Panc1 (cell line): ENCODE measurements at regions not wholly inside any gene's neighbourhood (a gene's known extent, or its start where the extent isn't known, plus 50 kb on each side); places are given as distances from the start of the nearest gene placed in this dataset.

Source experiments
- ATAC-seq: fragments of 200-7000 bp; cut with Tn5 transposase; 2 replicates; pipeline ENCODE4 v1.9.1; 2020; ENCODE audit warnings: mild to moderate bottlenecking, moderate library complexity
- BruUV-seq: library from RNA; stranded (reverse); fragments of 400-500 nt; replicated peaks from 2 replicates; lab custom pipeline; 2021; lab: Mats Ljungman, UMichigan
- CTCF ChIA-PET: fragments of 300-600 bp; sonication (Branson Sonifier 250); formaldehyde crosslinking; loops from one replicate; lab custom pipeline; 2022; ENCODE audit warnings: antibody characterized with exemption; lab: Charles Lee
- POLR2A ChIA-PET: fragments of 300-600 bp; sonication (Branson Sonifier 250); formaldehyde crosslinking; loops from one replicate; lab custom pipeline; 2022; ENCODE audit warnings: antibody characterized with exemption; lab: Charles Lee
- DNase-seq: peaks from one replicate; pipeline ENCODE4 v3.0.0-alpha.2; 2010; ENCODE audit warnings: low read depth, low spot score
- H3K27ac ChIP-seq: 2 replicates; pipeline ENCODE4 v1.5.1; 2011; ENCODE audit warnings: mild to moderate bottlenecking, low read length, inconsistent platforms
- H3K27me3 ChIP-seq: fragments of 200-500 bp; sonication (Bioruptor generic); 2 replicates; pipeline ENCODE4 v1.6.0; 2014; ENCODE audit warnings: low read length, inconsistent platforms; ENCODE audit not compliant: control insufficient read depth, insufficient read depth
- H3K36me3 ChIP-seq: fragments of 200-500 bp; sonication (Bioruptor generic); 2 replicates; pipeline ENCODE4 v1.5.1; 2014; ENCODE audit warnings: inconsistent platforms, mild to moderate bottlenecking, low read length, moderate library complexity; ENCODE audit not compliant: control insufficient read depth, insufficient read depth
- H3K4me1 ChIP-seq: 2 replicates; pipeline ENCODE4 v1.5.1; 2011; ENCODE audit warnings: inconsistent platforms, mild to moderate bottlenecking, low read length, moderate library complexity; ENCODE audit not compliant: control insufficient read depth, insufficient read depth
- H3K4me3 ChIP-seq, 2 experiments: 2 replicates each; pipeline ENCODE4 v1.5.1; 2011 to 2012; ENCODE audit warnings: low read depth in 2 of 2, low read length in 2 of 2, mild to moderate bottlenecking in 2 of 2, inconsistent platforms in 1 of 2, moderate library complexity in 1 of 2
- H3K9me3 ChIP-seq: fragments of 200-500 bp; sonication (Bioruptor generic); 2 replicates; pipeline ENCODE4 v1.5.1; 2014; ENCODE audit warnings: low read depth, mild to moderate bottlenecking, inconsistent platforms, low read length, moderate library complexity; ENCODE audit not compliant: control insufficient read depth, insufficient read depth
- CTCF ChIP-seq: fragments of 450-650 bp; IDR thresholded peaks from 2 replicates; pipeline ENCODE4 v1.5.1; 2017; ENCODE audit warnings: mild to moderate bottlenecking
- POLR2AphosphoS5 ChIP-seq: IDR thresholded peaks from 2 replicates; pipeline ENCODE4 v1.6.1; 2012; ENCODE audit warnings: mild to moderate bottlenecking, low read depth, low read length, moderate library complexity
- REST ChIP-seq, 2 experiments: IDR thresholded peaks; 2 replicates each; pipeline ENCODE4 v1.6.1; 2011 to 2012; ENCODE audit warnings: low read depth in 2 of 2, control low read depth in 1 of 2, low read length in 1 of 2, mild to moderate bottlenecking in 1 of 2, moderate library complexity in 1 of 2; ENCODE audit not compliant: insufficient read depth in 1 of 2
- SIN3A ChIP-seq: IDR thresholded peaks from 2 replicates; pipeline ENCODE4 v1.6.1; 2012; ENCODE audit warnings: low read depth, mild to moderate bottlenecking, low read length, moderate library complexity, borderline replicate concordance; ENCODE audit not compliant: insufficient read depth
- TCF7L2 ChIP-seq: IDR thresholded peaks from 2 replicates; pipeline ENCODE4 v1.6.1; 2011; ENCODE audit warnings: mild to moderate bottlenecking, low read depth, low read length, inconsistent platforms
- in situ Hi-C: cut with HindIII; loops from 2 replicates; pipeline ENCODE4 v1.10.0; 2016; ENCODE audit warnings: low sequenced_read_pairs, low pct_unique_long_range_greater_than_20kb
- intact Hi-C: fragments of 100-400 bp; cut with micrococcal nuclease; formaldehyde crosslinking; loops from one replicate; pipeline ENCODE4 v1.10.0; 2022; ENCODE audit not compliant: unreplicated experiment

DNA sequence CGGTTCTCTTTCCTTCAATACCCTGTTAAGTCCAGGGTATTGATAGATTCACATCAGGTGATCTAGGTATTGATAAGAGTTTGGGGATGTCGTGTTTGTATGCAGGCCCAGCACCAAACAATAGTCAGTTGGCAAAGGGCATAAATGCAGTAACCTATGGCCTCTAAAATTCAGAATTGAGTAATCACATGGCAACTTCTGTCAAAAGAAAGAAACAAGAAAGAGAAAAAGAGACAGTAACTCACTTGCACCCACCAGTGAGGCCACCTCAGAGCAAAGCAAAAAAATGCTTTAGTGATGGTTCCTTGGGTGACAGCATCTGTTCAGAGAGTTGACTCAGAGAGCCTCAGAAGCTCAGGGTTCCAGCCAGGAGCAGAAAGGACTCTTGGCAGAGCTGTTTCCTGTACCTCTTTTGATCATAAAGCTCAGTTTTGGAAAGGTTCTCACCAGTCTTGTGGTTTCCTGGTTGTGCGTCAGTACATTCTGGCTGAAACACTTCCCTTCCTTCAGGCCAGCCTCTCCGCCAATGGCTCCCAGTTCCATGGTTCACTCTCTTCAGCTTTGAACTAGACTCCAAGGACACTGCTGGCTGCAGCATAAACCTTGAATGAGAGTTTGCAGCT is 70.1 kb upstream of the GORAB start:
- POLR2A ChIA-PET = no interaction called here
- Histone ChIP-seq H3K4me1 (no peaks in the 10 kb centered on the region), H3K4me3 (no peak overlapping the region), H3K27me3 (no peaks in the 10 kb centered on the region), H3K27ac (no peak overlapping the region), H3K9me3 (no peaks in the 10 kb centered on the region), H3K36me3 (no peaks in the 10 kb centered on the region)
- intact Hi-C loops (no loop called here), in situ Hi-C loops (no loop called here)
- ATAC-seq (no peak), DNase-seq (no peak)
- TF ChIP-seq CTCF = no peak
- no peak for TF ChIP-seq POLR2AphosphoS5
- no peak for TF ChIP-seq SIN3A
- no peak for TF ChIP-seq REST (IDR thresholded peaks at IDR 0.05; ENCODE audit: insufficient read depth in 1 of 2, low read depth in 2 of 2, low read length in 1 of 2)
- no peak for TF ChIP-seq TCF7L2
- CTCF ChIA-PET = interaction anchor here (0.6 kb wide), 1 partner anchor 227 kb away, joined by 6 read pairs; no protein-coding TSS in a partner anchor
- BruUV-seq = no TSS peak

DNA sequence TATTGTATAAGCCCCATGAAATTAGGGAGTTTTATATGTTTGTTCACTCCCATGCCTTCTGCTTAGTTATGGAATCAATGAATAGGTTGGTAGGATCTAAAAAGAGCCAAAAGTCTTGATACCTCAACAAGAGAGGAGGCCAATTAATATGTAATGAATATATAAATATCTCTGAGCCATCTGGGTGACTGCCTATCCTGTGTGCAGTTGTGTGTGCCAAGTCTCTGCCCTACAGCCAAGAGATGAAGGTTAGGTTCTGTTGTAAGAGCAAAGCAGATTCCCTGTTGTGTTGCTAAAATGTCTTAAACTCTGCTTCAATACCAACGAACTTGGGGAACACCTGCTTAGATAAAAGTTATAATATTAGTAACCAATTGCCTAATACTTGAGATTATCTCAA is 61.8 kb upstream of the GORAB start:
- intact Hi-C loops (no loop called here), in situ Hi-C loops (no loop called here)
- H3K4me3 ChIP-seq = no peak overlapping the region
- TF ChIP-seq SIN3A (no peak), TCF7L2 (no peak), REST (IDR thresholded peaks at IDR 0.05; ENCODE audit: insufficient read depth in 1 of 2, low read depth in 2 of 2, low read length in 1 of 2) (no peak)
- no peak overlapping the region for H3K27ac ChIP-seq
- no peaks in the 10 kb centered on the region for H3K27me3 ChIP-seq
- H3K36me3 ChIP-seq = no peaks in the 10 kb centered on the region
- no TSS peak for BruUV-seq
- POLR2A ChIA-PET = no interaction called here
- CTCF ChIA-PET = no interaction called here
- H3K9me3 ChIP-seq = no peaks in the 10 kb centered on the region
- H3K4me1 ChIP-seq = no peaks in the 10 kb centered on the region
- ATAC-seq (no peak), DNase-seq (no peak)
